Keratinocyte (primary cell): ENCODE measurements at regions not wholly inside any gene's neighbourhood (a gene's known extent, or its start where the extent isn't known, plus 50 kb on each side); places are given as distances from the start of the nearest gene placed in this dataset.

ENCODE experiments used
- DNase-seq: peaks from one replicate; pipeline ENCODE4 v3.0.0-alpha.2; 2011; ENCODE audit warnings: low read depth, missing footprints, low spot score
- FAIRE-seq: peaks from 2 replicates; lab custom pipeline; 2011; peaks lifted over from hg19 to GRCh38; lab: Jason Lieb, UNC
- H2AFZ ChIP-seq: 2 replicates; pipeline ENCODE4 v1.6.0; 2012; ENCODE audit warnings: low read length, control low read depth, inconsistent platforms; ENCODE audit not compliant: control insufficient read depth
- H3K27ac ChIP-seq: 2 replicates; pipeline ENCODE4 v1.5.1; 2011; ENCODE audit warnings: low read length; ENCODE audit not compliant: control insufficient read depth, insufficient read depth
- H3K27me3 ChIP-seq: 3 replicates; pipeline ENCODE4 v1.6.0; 2011; ENCODE audit warnings: low read length; ENCODE audit not compliant: control insufficient read depth, insufficient read depth; ENCODE audit errors: extremely low read depth
- H3K36me3 ChIP-seq, 2 experiments: 2 replicates in 1 of 2; 3 replicates in 1 of 2; pipeline ENCODE4 v1.5.1; 2011; ENCODE audit warnings: low read length in 2 of 2, mild to moderate bottlenecking in 1 of 2; ENCODE audit not compliant: control insufficient read depth in 2 of 2, insufficient read depth in 2 of 2; ENCODE audit errors: extremely low read depth in 1 of 2
- H3K4me1 ChIP-seq: 3 replicates; pipeline ENCODE4 v1.5.1; 2011; ENCODE audit warnings: low read length; ENCODE audit not compliant: control insufficient read depth, insufficient read depth; ENCODE audit errors: extremely low read depth
- H3K4me2 ChIP-seq: 3 replicates; pipeline ENCODE4 v1.6.0; 2011; ENCODE audit warnings: low read depth, low read length; ENCODE audit not compliant: control insufficient read depth, insufficient read depth; ENCODE audit errors: extremely low read depth
- H3K4me3 ChIP-seq, 3 experiments: fragments of 200-600 bp in 1 of 3; sonication (generic) in 1 of 3; 2 replicates in 2 of 3; 3 replicates in 1 of 3; pipeline ENCODE4 v1.5.1; 2011 to 2016; ENCODE audit warnings: low read length in 3 of 3, mild to moderate bottlenecking in 3 of 3, control low read depth in 2 of 3, inconsistent platforms in 1 of 3, low read depth in 1 of 3, mixed read lengths in 1 of 3, mixed run types in 1 of 3, moderate library complexity in 1 of 3; ENCODE audit not compliant: control insufficient read depth in 2 of 3, insufficient read depth in 2 of 3; ENCODE audit errors: extremely low read depth in 1 of 3
- H3K79me2 ChIP-seq: 2 replicates; pipeline ENCODE4 v1.6.0; 2012; ENCODE audit warnings: low read length; ENCODE audit not compliant: control insufficient read depth, insufficient read depth
- H3K9ac ChIP-seq: 3 replicates; pipeline ENCODE4 v1.6.0; 2011; ENCODE audit warnings: low read length; ENCODE audit not compliant: control insufficient read depth, insufficient read depth; ENCODE audit errors: extremely low read depth
- H3K9me1 ChIP-seq: 3 replicates; pipeline ENCODE4 v1.6.0; 2011; ENCODE audit warnings: low read length; ENCODE audit not compliant: control insufficient read depth, insufficient read depth; ENCODE audit errors: extremely low read depth
- H3K9me3 ChIP-seq: 2 replicates; pipeline ENCODE4 v1.5.1; 2012; ENCODE audit warnings: low read depth, low read length; ENCODE audit not compliant: control insufficient read depth
- H4K20me1 ChIP-seq: 3 replicates; pipeline ENCODE4 v1.6.0; 2011; ENCODE audit warnings: low read length; ENCODE audit not compliant: control insufficient read depth, insufficient read depth; ENCODE audit errors: extremely low read depth
- CTCF ChIP-seq, 3 experiments: IDR thresholded peaks in 1 of 3; conservative IDR thresholded peaks in 1 of 3; optimal IDR thresholded peaks in 1 of 3; 2 replicates in 2 of 3; 3 replicates in 1 of 3; pipeline versions ENCODE3 to v1.5.1; 2011; ENCODE audit warnings: low read length in 3 of 3, mild to moderate bottlenecking in 3 of 3, moderate library complexity in 2 of 3, control low read depth in 1 of 3, inconsistent platforms in 1 of 3; ENCODE audit not compliant: insufficient read depth in 2 of 3; ENCODE audit errors: extremely low read depth in 1 of 3
- EZH2 ChIP-seq: IDR thresholded peaks from one replicate; pipeline ENCODE4 v1.6.1; 2012; ENCODE audit warnings: inconsistent platforms, mild to moderate bottlenecking, low read length, moderate library complexity
- dilution Hi-C: fragments of 300-500 bp; cut with MboI; formaldehyde crosslinking; loops from one replicate; pipeline ENCODE4 v1.7.0; 2020; ENCODE audit warnings: low sequenced_read_pairs; ENCODE audit not compliant: extremely low pct_ligation_motif_present

DNA sequence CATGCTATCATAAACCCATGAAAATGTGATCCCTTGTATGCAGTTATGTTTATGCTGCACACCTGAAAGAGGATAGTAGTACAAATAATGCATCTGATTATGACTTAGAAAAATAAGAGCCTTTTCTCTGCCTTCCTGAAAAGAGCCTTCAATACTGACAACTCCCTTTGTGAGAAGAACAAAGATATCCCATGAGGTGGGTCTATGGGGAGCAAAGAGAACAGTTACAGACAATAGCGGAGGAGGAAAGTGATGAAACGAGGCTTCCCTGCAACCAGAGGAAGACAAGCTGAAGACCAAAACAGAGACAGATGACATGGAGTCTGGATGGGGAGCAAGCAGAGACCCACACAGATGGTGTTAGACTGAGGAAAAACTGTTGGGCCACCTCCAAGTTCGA, 598.3 kb upstream of the PLXNA2 start:
- no peaks in the 10 kb centered on the region for H3K79me2 ChIP-seq

GRCh38 chr1:208844158-208844557, 600.0 kb upstream of the PLXNA2 start:
- H3K36me3 ChIP-seq: no peaks in the 10 kb centered on the region
- H3K9me1 ChIP-seq: no peaks in the 10 kb centered on the region
- no peaks in the 10 kb centered on the region for H3K79me2 ChIP-seq
- peaks cover 8% of the 10 kb centered on the region for H3K27me3 ChIP-seq
- no peaks in the 10 kb centered on the region for H4K20me1 ChIP-seq
- no peak overlapping the region for H3K4me2 ChIP-seq
- no peak for TF ChIP-seq EZH2
- peak in 1 of 3 experiments; percentile 3 for TF ChIP-seq CTCF (optimal IDR thresholded peaks at IDR 0.05 in 1 of 3, IDR thresholded peaks at IDR 0.05 in 1 of 3, conservative IDR thresholded peaks at IDR 0.05 in 1 of 3; ENCODE audit: extremely low read depth in 1 of 3, insufficient read depth in 2 of 3, low read length in 3 of 3)
- H2AFZ ChIP-seq: no peak overlapping the region
- DNase-seq (no peak), FAIRE-seq (no peak)
- H3K27ac ChIP-seq: no peak overlapping the region
- H3K4me3 ChIP-seq: no peak overlapping the region
- no peaks in the 10 kb centered on the region for H3K9me3 ChIP-seq
- H3K9ac ChIP-seq: no peak overlapping the region
- dilution Hi-C loops: no loop called here
- H3K4me1 ChIP-seq: no peaks in the 10 kb centered on the region

More for the DNA sequence above, 598.3 kb upstream of the PLXNA2 start:
- FAIRE-seq (no peak), DNase-seq (no peak)
- Histone ChIP-seq H3K36me3 (no peaks in the 10 kb centered on the region), H3K4me1 (no peaks in the 10 kb centered on the region), H3K27ac (no peak overlapping the region), H3K4me2 (no peak overlapping the region), H3K4me3 (no peak overlapping the region), H2AFZ (no peak overlapping the region), H3K9me1 (no peaks in the 10 kb centered on the region), H4K20me1 (no peaks in the 10 kb centered on the region), H3K9me3 (no peaks in the 10 kb centered on the region), H3K9ac (no peak overlapping the region), H3K27me3 (peaks cover 8% of the 10 kb centered on the region)
- TF ChIP-seq CTCF (optimal IDR thresholded peaks at IDR 0.05 in 1 of 3, IDR thresholded peaks at IDR 0.05 in 1 of 3, conservative IDR thresholded peaks at IDR 0.05 in 1 of 3; ENCODE audit: extremely low read depth in 1 of 3, insufficient read depth in 2 of 3, low read length in 3 of 3) (no peak), EZH2 (no peak)
- dilution Hi-C loops: no loop called here
